Stimulated activated CD8-positive, alpha-beta memory T cell treated with anti-CD3 and anti-CD28 coated beads, Interleukin-12 subunit alpha, Interleukin-12 subunit beta, amount 100 ng/mL, for 1 hour (primary cell): ENCODE measurements at regions not wholly inside any gene's neighbourhood (a gene's known extent, or its start where the extent isn't known, plus 50 kb on each side); places are given as distances from the start of the nearest gene placed in this dataset.

Experiments
- DNase-seq: peaks from one replicate; pipeline ENCODE4 v3.0.0-alpha.2; 2020; ENCODE audit warnings: low read depth

- DNase-seq, result no peak
Observed at GRCh38 chr12:127629066-127629820, 637.7 kb upstream of the TMEM132C start.

GRCh38 chr12:127632461-127632860 is 634.5 kb upstream of the TMEM132C start:
- no peak for DNase-seq

- DNase-seq, result no peak
Observed at GRCh38 chr12:127635838-127636237, 631.1 kb upstream of the TMEM132C start.

- DNase-seq, result no peak
Observed at GRCh38 chr12:127636882-127637281, 630.1 kb upstream of the TMEM132C start.

GRCh38 chr12:127640181-127640886 is 626.6 kb upstream of the TMEM132C start:
- DNase-seq, result no peak

- no peak for DNase-seq
Observed at GRCh38 chr12:127642208-127642607, 624.8 kb upstream of the TMEM132C start.

- no peak for DNase-seq
Observed at GRCh38 chr12:127648321-127648720, 618.6 kb upstream of the TMEM132C start.

- no peak for DNase-seq
Observed at GRCh38 chr12:127649961-127650360, 617.0 kb upstream of the TMEM132C start.

- no peak for DNase-seq
Observed at GRCh38 chr12:127650626-127651025, 616.3 kb upstream of the TMEM132C start.

- DNase-seq, result no peak
Observed at GRCh38 chr12:127652281-127652680, 614.7 kb upstream of the TMEM132C start.

GRCh38 chr12:127654383-127654985 is 612.5 kb upstream of the TMEM132C start:
- no peak for DNase-seq

GRCh38 chr12:127655691-127656090 is 611.3 kb upstream of the TMEM132C start:
- DNase-seq, result no peak

- DNase-seq, result no peak
Observed at GRCh38 chr12:127656266-127656665, 610.7 kb upstream of the TMEM132C start.

GRCh38 chr12:127657036-127657435 is 609.9 kb upstream of the TMEM132C start:
- DNase-seq, result no peak

GRCh38 chr12:127660961-127661360 is 606.0 kb upstream of the TMEM132C start:
- DNase-seq, result no peak

GRCh38 chr12:127663716-127664115 is 603.3 kb upstream of the TMEM132C start:
- no peak for DNase-seq

GRCh38 chr12:127664901-127665300 is 602.1 kb upstream of the TMEM132C start:
- no peak for DNase-seq

- no peak for DNase-seq
Observed at GRCh38 chr12:127667131-127667685, 599.8 kb upstream of the TMEM132C start.

- no peak for DNase-seq
Observed at GRCh38 chr12:127670294-127670693, 596.7 kb upstream of the TMEM132C start.

GRCh38 chr12:127670796-127671195 is 596.2 kb upstream of the TMEM132C start:
- DNase-seq, result no peak

GRCh38 chr12:127675936-127676335 is 591.0 kb upstream of the TMEM132C start:
- DNase-seq, result no peak

GRCh38 chr12:127677537-127678131 is 589.3 kb upstream of the TMEM132C start:
- DNase-seq, result no peak
